HEK293T (cell line): ENCODE measurements at regions not wholly inside any gene's neighbourhood (a gene's known extent, or its start where the extent isn't known, plus 50 kb on each side); places are given as distances from the start of the nearest gene placed in this dataset.

Experiments
- CTCF ChIA-PET: fragments of 350-600 bp; formaldehyde crosslinking; extraction: SDS; loops from one replicate; lab custom pipeline; 2021; ENCODE audit warnings: antibody characterized with exemption, inconsistent platforms; lab: Yijun Ruan, JAX
- POLR2A ChIA-PET: fragments of 350-600 bp; formaldehyde crosslinking; extraction: SDS; loops from one replicate; lab custom pipeline; 2020; ENCODE audit warnings: antibody characterized with exemption, inconsistent platforms; lab: Yijun Ruan, JAX
- DNase-seq: peaks from one replicate; pipeline ENCODE4 v3.0.0; 2012; ENCODE audit warnings: mixed read lengths; ENCODE audit errors: extremely low spot score
- ARNT ChIP-seq: fragments of 450-650 bp; IDR thresholded peaks from 2 replicates; pipeline ENCODE4 v1.6.1; 2017; ENCODE audit warnings: mild to moderate bottlenecking
- BHLHE40 ChIP-seq: fragments of 450-650 bp; IDR thresholded peaks from 2 replicates; pipeline ENCODE4 v1.6.1; 2016; ENCODE audit warnings: mild to moderate bottlenecking, moderate library complexity, borderline replicate concordance
- CTBP1 ChIP-seq: fragments of 450-650 bp; IDR thresholded peaks from 2 replicates; pipeline ENCODE4 v1.6.1; 2016; ENCODE audit warnings: borderline replicate concordance
- ELF4 ChIP-seq: fragments of 450-650 bp; IDR thresholded peaks from 2 replicates; pipeline ENCODE4 v1.6.1; 2017; ENCODE audit warnings: antibody characterized with exemption
- FOXA1 ChIP-seq: fragments of 450-650 bp; IDR thresholded peaks from 2 replicates; pipeline ENCODE4 v1.6.1; 2016; ENCODE audit warnings: mild to moderate bottlenecking
- FOXK2 ChIP-seq: fragments of 450-650 bp; IDR thresholded peaks from 2 replicates; pipeline ENCODE4 v1.6.1; 2016; ENCODE audit warnings: mild to moderate bottlenecking
- FOXM1 ChIP-seq: fragments of 450-650 bp; IDR thresholded peaks from 2 replicates; pipeline ENCODE4 v1.6.1; 2017; ENCODE audit warnings: mild to moderate bottlenecking, borderline replicate concordance
- HDGF ChIP-seq: fragments of 450-650 bp; IDR thresholded peaks from 2 replicates; pipeline ENCODE4 v1.6.1; 2017; ENCODE audit warnings: antibody characterized with exemption, borderline replicate concordance
- L3MBTL2 ChIP-seq: fragments of 450-650 bp; conservative IDR thresholded peaks from 2 replicates; pipeline ENCODE4 v1.6.1; 2016; ENCODE audit warnings: mild to moderate bottlenecking
- LEF1 ChIP-seq: fragments of 450-650 bp; IDR thresholded peaks from 2 replicates; pipeline ENCODE4 v1.6.1; 2017; ENCODE audit warnings: mild to moderate bottlenecking, borderline replicate concordance
- NFRKB ChIP-seq: fragments of 450-650 bp; IDR thresholded peaks from 2 replicates; pipeline ENCODE4 v1.6.1; 2016; ENCODE audit warnings: mild to moderate bottlenecking, moderate library complexity
- SP1 ChIP-seq: fragments of 450-650 bp; IDR thresholded peaks from 2 replicates; pipeline ENCODE4 v1.6.1; 2017
- SUZ12 ChIP-seq: fragments of 450-650 bp; IDR thresholded peaks from 2 replicates; pipeline ENCODE4 v1.6.1; 2016; ENCODE audit warnings: mild to moderate bottlenecking
- TARDBP ChIP-seq: fragments of 450-650 bp; IDR thresholded peaks from 2 replicates; pipeline ENCODE4 v1.6.1; 2016
- ZNF384 ChIP-seq: fragments of 450-650 bp; IDR thresholded peaks from 2 replicates; pipeline ENCODE4 v1.6.1; 2016
- TF ChIP-seq, protein P1 (sequence below): fragments of 450-650 bp; IDR thresholded peaks from 2 replicates; pipeline ENCODE4 v1.6.1; 2016

DNA sequence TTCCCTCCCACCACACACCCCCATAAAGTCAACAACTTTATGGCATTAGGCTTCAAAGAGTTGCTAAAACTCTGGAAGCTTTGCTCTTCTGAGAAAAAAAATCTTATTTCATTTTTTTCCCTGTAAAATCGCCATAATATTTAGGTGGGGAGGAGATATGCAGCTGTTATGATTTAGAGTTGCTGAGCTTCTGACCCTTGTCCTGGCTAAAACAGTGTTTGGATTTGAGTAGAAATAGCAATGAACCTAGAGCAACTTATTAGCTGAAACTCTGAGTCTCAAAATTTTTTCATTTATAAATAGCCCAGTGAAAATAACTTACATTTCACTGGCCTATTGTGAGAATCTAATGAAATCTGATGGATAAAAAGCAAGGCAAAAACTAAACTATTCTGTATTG lies 482.8 kb upstream of the NFIA start:
- TF ChIP-seq HDGF (no peak), L3MBTL2 (no peak), TARDBP (no peak), ZNF384 (no peak), BHLHE40 (no peak), LEF1 (no peak), NFRKB (no peak)
- TF ChIP-seq, protein P1, sequence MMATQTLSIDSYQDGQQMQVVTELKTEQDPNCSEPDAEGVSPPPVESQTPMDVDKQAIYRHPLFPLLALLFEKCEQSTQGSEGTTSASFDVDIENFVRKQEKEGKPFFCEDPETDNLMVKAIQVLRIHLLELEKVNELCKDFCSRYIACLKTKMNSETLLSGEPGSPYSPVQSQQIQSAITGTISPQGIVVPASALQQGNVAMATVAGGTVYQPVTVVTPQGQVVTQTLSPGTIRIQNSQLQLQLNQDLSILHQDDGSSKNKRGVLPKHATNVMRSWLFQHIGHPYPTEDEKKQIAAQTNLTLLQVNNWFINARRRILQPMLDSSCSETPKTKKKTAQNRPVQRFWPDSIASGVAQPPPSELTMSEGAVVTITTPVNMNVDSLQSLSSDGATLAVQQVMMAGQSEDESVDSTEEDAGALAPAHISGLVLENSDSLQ = no peak
- DNase-seq = no peak
- ChIA-PET CTCF (no interaction called here), POLR2A (no interaction called here)

DNA sequence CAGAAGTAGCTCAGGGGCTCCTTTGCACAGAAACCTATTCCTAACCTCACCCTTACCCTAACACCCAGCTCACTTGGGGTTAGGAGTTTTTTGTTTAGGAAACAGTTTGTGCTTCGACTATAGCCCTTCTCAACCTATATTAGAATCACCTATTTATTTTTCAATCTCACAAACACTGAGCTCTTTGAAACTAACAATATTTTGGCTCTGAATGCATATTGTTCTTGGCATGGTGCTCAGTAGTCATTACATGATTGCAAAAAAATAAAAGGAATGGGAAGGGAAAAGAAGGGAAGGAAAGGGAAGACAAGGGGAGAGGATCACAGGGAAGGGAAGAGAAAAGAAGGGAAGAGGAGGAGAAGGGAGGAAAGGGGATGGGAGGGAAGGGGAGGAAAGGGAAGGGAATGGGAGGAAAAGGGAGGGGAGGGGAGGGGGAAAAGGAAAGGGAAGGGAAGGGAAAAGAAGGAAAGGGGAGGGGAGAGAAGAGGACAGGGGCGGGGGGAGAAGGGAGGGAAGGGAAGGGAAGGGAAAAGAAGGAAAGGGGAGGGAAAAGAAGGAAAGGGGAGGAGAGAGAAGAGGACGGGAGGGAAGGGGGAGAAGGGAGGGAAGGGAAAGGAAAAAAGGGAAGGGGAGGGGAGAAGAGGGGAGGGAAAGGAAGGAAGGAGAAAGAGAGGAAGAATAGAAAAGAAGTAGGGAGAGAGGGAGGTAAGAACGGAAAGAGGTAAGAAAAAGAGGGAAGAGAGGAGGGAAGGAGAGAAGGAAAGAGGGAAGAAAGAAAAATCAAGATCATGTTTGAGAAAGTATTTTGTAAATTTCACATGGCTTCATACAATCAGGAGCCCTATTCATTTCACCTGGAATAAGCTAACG lies 484.1 kb upstream of the NFIA start:
- DNase-seq = no peak
- POLR2A ChIA-PET = no interaction called here
- TF ChIP-seq CTBP1 = no peak
- TF ChIP-seq ZNF384 = no peak
- no peak for TF ChIP-seq BHLHE40
- no peak for TF ChIP-seq L3MBTL2
- no peak for TF ChIP-seq ARNT
- CTCF ChIA-PET = no interaction called here

DNA sequence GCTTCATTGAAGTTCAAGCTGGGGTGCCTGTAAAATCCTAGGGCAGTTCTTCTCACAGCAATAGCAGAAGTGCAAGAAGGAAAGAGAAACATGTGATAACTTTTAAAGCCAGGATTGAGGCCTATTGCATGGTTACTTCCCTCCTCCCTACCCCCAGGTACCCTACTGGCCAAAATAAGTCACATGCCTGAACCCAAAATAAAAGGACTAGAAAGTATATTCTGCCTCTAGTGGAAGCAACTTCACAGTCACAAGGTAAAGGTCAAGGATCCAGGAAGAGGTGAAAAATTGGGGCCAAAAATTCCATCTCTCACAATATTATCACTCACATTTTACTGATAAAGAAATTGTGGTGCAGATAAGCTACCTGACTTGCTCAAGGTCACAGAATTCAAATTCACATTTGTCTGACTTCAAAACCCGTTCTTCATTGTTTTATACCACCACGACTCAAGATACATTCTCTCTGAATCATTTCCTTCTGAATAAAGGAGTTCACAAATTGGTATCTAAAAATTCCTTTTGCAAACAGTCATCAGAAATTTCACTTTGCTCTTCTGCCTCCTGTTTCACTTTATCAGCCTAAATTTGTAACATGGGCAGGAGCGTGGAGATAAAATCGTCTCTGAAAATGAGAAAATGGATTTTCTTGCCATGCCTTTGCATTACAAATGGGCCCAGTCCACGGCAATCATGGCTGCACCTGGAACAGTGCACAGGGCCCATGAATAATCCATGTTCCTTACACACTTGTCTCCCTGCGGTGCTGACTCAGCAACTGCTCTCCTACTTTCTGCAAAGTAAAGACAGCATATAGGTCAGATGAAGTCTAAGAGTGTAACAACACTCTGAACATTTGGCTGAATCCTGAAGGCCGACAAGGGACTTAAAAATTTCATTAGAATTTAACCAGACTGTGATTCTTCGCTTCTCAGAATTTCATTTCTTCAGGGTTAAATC lies 485.3 kb upstream of the NFIA start:
- ChIA-PET CTCF (no interaction called here), POLR2A (no interaction called here)
- no peak for TF ChIP-seq LEF1
- no peak for TF ChIP-seq L3MBTL2
- TF ChIP-seq ELF4 = no peak
- no peak for TF ChIP-seq CTBP1
- TF ChIP-seq SP1 = no peak
- no peak for TF ChIP-seq TARDBP
- no peak for DNase-seq

DNA sequence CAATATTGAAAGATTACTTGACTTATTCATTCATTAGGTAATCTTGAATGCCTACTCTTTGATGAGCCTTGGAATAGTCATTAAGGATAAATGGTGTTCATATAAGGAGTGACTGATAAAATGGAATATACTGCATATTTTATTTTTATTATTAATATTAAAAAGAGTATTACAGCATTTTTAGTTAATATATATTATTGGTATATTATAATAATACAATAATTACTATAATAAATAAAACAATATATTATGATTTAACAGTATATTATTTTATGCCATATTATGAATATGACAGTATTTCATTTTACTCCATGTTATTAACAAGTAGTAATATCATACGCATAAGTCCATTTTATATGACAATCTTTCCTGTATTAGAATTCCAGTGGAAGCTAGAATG lies 490.8 kb upstream of the NFIA start:
- CTCF ChIA-PET = no interaction called here
- no peak for TF ChIP-seq NFRKB
- no peak for TF ChIP-seq TARDBP
- TF ChIP-seq, protein P1 = no peak
- TF ChIP-seq SUZ12 = no peak
- no peak for TF ChIP-seq HDGF
- no peak for DNase-seq
- POLR2A ChIA-PET = no interaction called here

DNA sequence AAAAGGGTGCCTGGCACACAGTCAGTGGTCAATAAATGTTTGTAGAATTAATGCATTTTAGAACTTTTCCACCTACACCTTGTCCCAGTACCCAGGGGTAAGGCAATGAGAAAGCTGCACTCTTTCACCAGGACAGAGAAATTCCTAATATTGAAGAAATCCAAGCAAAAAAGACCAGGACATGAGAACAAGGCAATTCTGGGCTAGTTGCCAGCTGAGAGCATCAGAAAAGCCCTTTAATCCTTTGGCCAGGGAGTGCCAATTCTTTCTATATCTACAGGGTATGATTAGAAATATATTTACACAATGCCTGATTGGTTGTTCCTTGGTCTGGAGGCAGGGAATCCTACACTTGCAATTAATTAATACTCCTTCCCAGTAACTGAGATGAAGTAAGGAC lies 492.4 kb upstream of the NFIA start:
- POLR2A ChIA-PET = no interaction called here
- DNase-seq = no peak
- TF ChIP-seq SUZ12 = no peak
- TF ChIP-seq ARNT = no peak
- TF ChIP-seq HDGF = no peak
- no peak for TF ChIP-seq FOXM1
- no peak for TF ChIP-seq L3MBTL2
- no peak for TF ChIP-seq ELF4
- TF ChIP-seq FOXK2 = no peak
- no peak for TF ChIP-seq SP1
- no peak for TF ChIP-seq BHLHE40
- TF ChIP-seq NFRKB = no peak
- TF ChIP-seq ZNF384 = no peak
- TF ChIP-seq, protein P1 = no peak
- TF ChIP-seq FOXA1 = no peak
- no peak for TF ChIP-seq LEF1
- CTCF ChIA-PET = no interaction called here

DNA sequence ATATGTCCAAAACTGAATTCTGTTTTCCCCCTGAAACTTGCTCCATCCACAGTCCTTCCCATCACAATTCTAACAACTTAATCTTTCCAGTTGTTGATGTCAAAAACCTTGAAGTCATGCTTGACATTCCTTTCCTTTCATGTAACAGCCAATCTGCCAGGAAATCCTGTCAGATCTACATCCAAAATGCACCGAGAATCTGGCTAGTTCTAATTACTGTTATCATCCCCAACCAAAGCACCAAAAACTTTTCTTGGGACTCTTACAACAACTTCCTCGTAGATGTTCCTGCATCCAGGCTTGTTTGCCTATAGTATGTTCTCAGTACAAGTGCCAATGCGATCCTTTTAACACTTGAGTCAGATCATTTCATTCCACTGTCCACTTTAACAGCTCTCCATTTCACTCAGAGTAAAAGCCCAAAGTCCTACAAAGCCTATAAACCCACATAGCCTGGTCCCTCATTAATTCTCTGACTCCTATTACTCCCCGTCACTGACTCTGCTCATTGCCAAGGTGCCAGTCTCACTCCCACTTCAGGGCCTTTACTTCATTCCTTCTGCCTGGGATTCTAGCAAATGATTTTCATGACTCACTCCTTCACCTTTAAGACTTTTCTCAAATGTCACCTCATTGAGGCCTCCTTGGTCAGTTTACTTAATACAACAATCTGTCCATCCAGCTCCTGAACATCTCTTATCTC lies 493.2 kb upstream of the NFIA start:
- no peak for TF ChIP-seq CTBP1
- TF ChIP-seq SUZ12 = no peak
- TF ChIP-seq ZNF384 = no peak
- TF ChIP-seq SP1 = no peak
- TF ChIP-seq ELF4 = no peak
- TF ChIP-seq NFRKB = no peak
- TF ChIP-seq TARDBP = no peak
- no peak for TF ChIP-seq HDGF
- TF ChIP-seq, protein P1 = no peak
- no peak for TF ChIP-seq L3MBTL2
- TF ChIP-seq FOXM1 = no peak
- TF ChIP-seq ARNT = no peak
- no peak for TF ChIP-seq FOXA1
- no peak for TF ChIP-seq BHLHE40
- TF ChIP-seq FOXK2 = no peak
- no peak for TF ChIP-seq LEF1
- ChIA-PET CTCF (no interaction called here), POLR2A (no interaction called here)
- DNase-seq = no peak
